GM23338 (cell line): ENCODE measurements at regions not wholly inside any gene's neighbourhood (a gene's known extent, or its start where the extent isn't known, plus 50 kb on each side); places are given as distances from the start of the nearest gene placed in this dataset.

Experiments used
- ATAC-seq: fragments of 200-7000 bp; cut with Tn5 transposase; 3 replicates; pipeline ENCODE4 v1.9.1; 2020
- DNase-seq: peaks from one replicate; pipeline ENCODE4 v3.0.0-alpha.2; 2015; ENCODE audit warnings: low spot score
- H2AFZ ChIP-seq: fragments of 200-600 bp; sonication (generic); 2 replicates; pipeline ENCODE4 v1.8.0; 2016; ENCODE audit warnings: antibody characterized with exemption, mild to moderate bottlenecking, moderate library complexity
- H3F3A ChIP-seq: fragments of 200-600 bp; sonication (generic); replicated peaks from 2 replicates; pipeline ENCODE4 v1.8.0; 2017; ENCODE audit warnings: antibody characterized with exemption, mixed run types, low read depth
- H3K27ac ChIP-seq: fragments of 200-600 bp; sonication (generic); 2 replicates; pipeline ENCODE4 v1.6.1; 2016; ENCODE audit warnings: low read depth
- H3K27me3 ChIP-seq: fragments of 200-600 bp; sonication (generic); 2 replicates; pipeline ENCODE4 v1.8.0; 2016; ENCODE audit warnings: mild to moderate bottlenecking, mixed run types, moderate library complexity; ENCODE audit not compliant: insufficient read depth
- H3K36me3 ChIP-seq: fragments of 200-600 bp; sonication (generic); 2 replicates; pipeline ENCODE4 v1.8.0; 2016; ENCODE audit warnings: mild to moderate bottlenecking; ENCODE audit not compliant: insufficient read depth
- H3K4me1 ChIP-seq: fragments of 200-600 bp; sonication (generic); 2 replicates; pipeline ENCODE4 v1.8.0; 2016; ENCODE audit warnings: mild to moderate bottlenecking, moderate library complexity; ENCODE audit not compliant: insufficient read depth
- H3K4me2 ChIP-seq: fragments of 200-600 bp; sonication (generic); 2 replicates; pipeline ENCODE4 v1.7.1; 2017; ENCODE audit warnings: mixed run types
- H3K4me3 ChIP-seq: fragments of 200-600 bp; sonication (generic); 2 replicates; pipeline ENCODE4 v1.6.1; 2016; ENCODE audit warnings: mixed run types
- H3K79me2 ChIP-seq: fragments of 200-600 bp; sonication (generic); replicated peaks from 2 replicates; pipeline ENCODE4 v1.8.0; 2017; ENCODE audit warnings: mild to moderate bottlenecking; ENCODE audit not compliant: insufficient read depth
- H3K9me2 ChIP-seq: fragments of 200-600 bp; sonication (generic); 2 replicates; pipeline ENCODE4 v1.8.0; 2017; ENCODE audit not compliant: insufficient read depth
- H4K20me1 ChIP-seq: fragments of 200-600 bp; sonication (generic); replicated peaks from 2 replicates; pipeline ENCODE4 v1.8.0; 2017; ENCODE audit warnings: mild to moderate bottlenecking; ENCODE audit not compliant: insufficient read depth
- H3K27ac Mint-ChIP-seq: 2 replicates; pipeline ENCODE4 v1.8.0; 2020; ENCODE audit warnings: inconsistent platforms, mild to moderate bottlenecking, moderate library complexity, mixed read lengths
- H3K27me3 Mint-ChIP-seq: 3 replicates; pipeline ENCODE4 v1.8.0; 2022; ENCODE audit warnings: low read depth, mild to moderate bottlenecking, moderate library complexity, mixed read lengths, inconsistent platforms; ENCODE audit not compliant: insufficient read depth, poor library complexity
- H3K36me3 Mint-ChIP-seq: 3 replicates; pipeline ENCODE4 v1.8.0; 2021; ENCODE audit warnings: low read depth, mild to moderate bottlenecking, inconsistent platforms, moderate library complexity, mixed read lengths
- H3K4me1 Mint-ChIP-seq: 3 replicates; pipeline ENCODE4 v1.8.0; 2020; ENCODE audit warnings: mild to moderate bottlenecking, inconsistent platforms, mixed read lengths
- H3K4me3 Mint-ChIP-seq: 3 replicates; pipeline ENCODE4 v1.8.0; 2021; ENCODE audit warnings: moderate library complexity, mild to moderate bottlenecking, inconsistent platforms, mixed read lengths
- H3K9me3 Mint-ChIP-seq: 3 replicates; pipeline ENCODE4 v1.8.0; 2020; ENCODE audit warnings: moderate library complexity, mild to moderate bottlenecking, inconsistent platforms, mixed read lengths
- CREB1 ChIP-seq: fragments of 250-450 bp; sonication (Bioruptor Pico); IDR thresholded peaks from 2 replicates; pipeline ENCODE4 v1.5.0; 2020; ENCODE audit warnings: low read depth, mild to moderate bottlenecking, moderate library complexity
- CTCF ChIP-seq, 2 experiments: fragments of 200-600 bp in 1 of 2; sonication (generic) in 1 of 2; conservative IDR thresholded peaks; 2 replicates each; pipeline versions ENCODE4 v1.5.1 to v1.6.1; 2016 to 2017; ENCODE audit warnings: antibody characterized with exemption in 2 of 2, low read depth in 2 of 2, mild to moderate bottlenecking in 2 of 2, moderate library complexity in 1 of 2
- ETS1 ChIP-seq: IDR thresholded peaks from 2 replicates; pipeline ENCODE4 v1.6.1; 2016; ENCODE audit warnings: antibody characterized with exemption
- EZH2 ChIP-seq: fragments of 200-600 bp; sonication (generic); IDR thresholded peaks from one replicate; pipeline ENCODE4 v1.8.0; 2017; ENCODE audit warnings: antibody characterized with exemption, mild to moderate bottlenecking, low read depth; ENCODE audit not compliant: unreplicated experiment
- EZH2phosphoT487 ChIP-seq: fragments of 200-600 bp; sonication (generic); IDR thresholded peaks from one replicate; pipeline ENCODE4 v1.8.1; 2018; ENCODE audit warnings: antibody characterized with exemption; ENCODE audit not compliant: unreplicated experiment
- JUNB ChIP-seq: IDR thresholded peaks from one replicate; pipeline ENCODE4 v1.6.1; 2016; ENCODE audit warnings: antibody characterized with exemption; ENCODE audit not compliant: unreplicated experiment
- NANOG ChIP-seq: IDR thresholded peaks from 2 replicates; pipeline ENCODE4 v1.6.1; 2016; ENCODE audit warnings: antibody characterized with exemption, borderline replicate concordance
- POLR2AphosphoS5 ChIP-seq: IDR thresholded peaks from 2 replicates; pipeline ENCODE4 v1.6.1; 2016; ENCODE audit warnings: antibody characterized with exemption, low read depth
- STAT1 ChIP-seq: IDR thresholded peaks from one replicate; pipeline ENCODE4 v1.6.1; 2016; ENCODE audit warnings: antibody characterized with exemption; ENCODE audit not compliant: unreplicated experiment
- ZNF114 ChIP-seq: fragments of 250-450 bp; sonication (Bioruptor Pico); IDR thresholded peaks from 2 replicates; pipeline ENCODE4 v1.5.0; 2020; ENCODE audit warnings: mild to moderate bottlenecking, moderate library complexity
- ZNF331 ChIP-seq: fragments of 250-450 bp; sonication (Bioruptor Pico); IDR thresholded peaks from 2 replicates; pipeline ENCODE4 v1.5.0; 2020; ENCODE audit warnings: low read depth, mild to moderate bottlenecking, moderate library complexity
- TF ChIP-seq, protein P1 (sequence below): fragments of 250-450 bp; sonication (Bioruptor Pico); IDR thresholded peaks from 2 replicates; pipeline ENCODE4 v1.5.0; 2020; ENCODE audit warnings: mild to moderate bottlenecking, moderate library complexity
- TF ChIP-seq, protein P2 (sequence below): IDR thresholded peaks from one replicate; pipeline ENCODE4 v1.6.1; 2018; ENCODE audit warnings: antibody characterized with exemption; ENCODE audit not compliant: unreplicated experiment

- no peaks in the 10 kb centered on the region for H4K20me1 ChIP-seq
- H3K27ac Mint-ChIP-seq: no peak overlapping the region
- no peak overlapping the region for H3K27ac ChIP-seq
- no peaks in the 10 kb centered on the region; the same call in 1 of the 2 replicates for H3K36me3 ChIP-seq
- H2AFZ ChIP-seq: no peak overlapping the region
- no peaks in the 10 kb centered on the region for H3K36me3 Mint-ChIP-seq
- no peaks in the 10 kb centered on the region for H3K4me1 ChIP-seq
- no peak overlapping the region for H3K4me3 Mint-ChIP-seq
- H3K27me3 Mint-ChIP-seq: no peaks in the 10 kb centered on the region
- no peaks in the 10 kb centered on the region for H3K79me2 ChIP-seq
- peaks cover 17% of the 10 kb centered on the region for H3K4me1 Mint-ChIP-seq
- H3K4me2 ChIP-seq: no peak overlapping the region
- H3K4me3 ChIP-seq: no peak overlapping the region
- TF ChIP-seq ZNF114 (CRISPR knock-in tag) (no peak), POLR2AphosphoS5 (no peak), ZNF331 (no peak), CREB1 (CRISPR knock-in tag) (no peak), ETS1 (no peak), JUNB (no peak), NANOG (no peak), EZH2 (no peak), CTCF (conservative IDR thresholded peaks at IDR 0.05; ENCODE audit: low read depth in 2 of 2) (no peak), STAT1 (no peak), EZH2phosphoT487 (no peak)
- TF ChIP-seq, protein P1, sequence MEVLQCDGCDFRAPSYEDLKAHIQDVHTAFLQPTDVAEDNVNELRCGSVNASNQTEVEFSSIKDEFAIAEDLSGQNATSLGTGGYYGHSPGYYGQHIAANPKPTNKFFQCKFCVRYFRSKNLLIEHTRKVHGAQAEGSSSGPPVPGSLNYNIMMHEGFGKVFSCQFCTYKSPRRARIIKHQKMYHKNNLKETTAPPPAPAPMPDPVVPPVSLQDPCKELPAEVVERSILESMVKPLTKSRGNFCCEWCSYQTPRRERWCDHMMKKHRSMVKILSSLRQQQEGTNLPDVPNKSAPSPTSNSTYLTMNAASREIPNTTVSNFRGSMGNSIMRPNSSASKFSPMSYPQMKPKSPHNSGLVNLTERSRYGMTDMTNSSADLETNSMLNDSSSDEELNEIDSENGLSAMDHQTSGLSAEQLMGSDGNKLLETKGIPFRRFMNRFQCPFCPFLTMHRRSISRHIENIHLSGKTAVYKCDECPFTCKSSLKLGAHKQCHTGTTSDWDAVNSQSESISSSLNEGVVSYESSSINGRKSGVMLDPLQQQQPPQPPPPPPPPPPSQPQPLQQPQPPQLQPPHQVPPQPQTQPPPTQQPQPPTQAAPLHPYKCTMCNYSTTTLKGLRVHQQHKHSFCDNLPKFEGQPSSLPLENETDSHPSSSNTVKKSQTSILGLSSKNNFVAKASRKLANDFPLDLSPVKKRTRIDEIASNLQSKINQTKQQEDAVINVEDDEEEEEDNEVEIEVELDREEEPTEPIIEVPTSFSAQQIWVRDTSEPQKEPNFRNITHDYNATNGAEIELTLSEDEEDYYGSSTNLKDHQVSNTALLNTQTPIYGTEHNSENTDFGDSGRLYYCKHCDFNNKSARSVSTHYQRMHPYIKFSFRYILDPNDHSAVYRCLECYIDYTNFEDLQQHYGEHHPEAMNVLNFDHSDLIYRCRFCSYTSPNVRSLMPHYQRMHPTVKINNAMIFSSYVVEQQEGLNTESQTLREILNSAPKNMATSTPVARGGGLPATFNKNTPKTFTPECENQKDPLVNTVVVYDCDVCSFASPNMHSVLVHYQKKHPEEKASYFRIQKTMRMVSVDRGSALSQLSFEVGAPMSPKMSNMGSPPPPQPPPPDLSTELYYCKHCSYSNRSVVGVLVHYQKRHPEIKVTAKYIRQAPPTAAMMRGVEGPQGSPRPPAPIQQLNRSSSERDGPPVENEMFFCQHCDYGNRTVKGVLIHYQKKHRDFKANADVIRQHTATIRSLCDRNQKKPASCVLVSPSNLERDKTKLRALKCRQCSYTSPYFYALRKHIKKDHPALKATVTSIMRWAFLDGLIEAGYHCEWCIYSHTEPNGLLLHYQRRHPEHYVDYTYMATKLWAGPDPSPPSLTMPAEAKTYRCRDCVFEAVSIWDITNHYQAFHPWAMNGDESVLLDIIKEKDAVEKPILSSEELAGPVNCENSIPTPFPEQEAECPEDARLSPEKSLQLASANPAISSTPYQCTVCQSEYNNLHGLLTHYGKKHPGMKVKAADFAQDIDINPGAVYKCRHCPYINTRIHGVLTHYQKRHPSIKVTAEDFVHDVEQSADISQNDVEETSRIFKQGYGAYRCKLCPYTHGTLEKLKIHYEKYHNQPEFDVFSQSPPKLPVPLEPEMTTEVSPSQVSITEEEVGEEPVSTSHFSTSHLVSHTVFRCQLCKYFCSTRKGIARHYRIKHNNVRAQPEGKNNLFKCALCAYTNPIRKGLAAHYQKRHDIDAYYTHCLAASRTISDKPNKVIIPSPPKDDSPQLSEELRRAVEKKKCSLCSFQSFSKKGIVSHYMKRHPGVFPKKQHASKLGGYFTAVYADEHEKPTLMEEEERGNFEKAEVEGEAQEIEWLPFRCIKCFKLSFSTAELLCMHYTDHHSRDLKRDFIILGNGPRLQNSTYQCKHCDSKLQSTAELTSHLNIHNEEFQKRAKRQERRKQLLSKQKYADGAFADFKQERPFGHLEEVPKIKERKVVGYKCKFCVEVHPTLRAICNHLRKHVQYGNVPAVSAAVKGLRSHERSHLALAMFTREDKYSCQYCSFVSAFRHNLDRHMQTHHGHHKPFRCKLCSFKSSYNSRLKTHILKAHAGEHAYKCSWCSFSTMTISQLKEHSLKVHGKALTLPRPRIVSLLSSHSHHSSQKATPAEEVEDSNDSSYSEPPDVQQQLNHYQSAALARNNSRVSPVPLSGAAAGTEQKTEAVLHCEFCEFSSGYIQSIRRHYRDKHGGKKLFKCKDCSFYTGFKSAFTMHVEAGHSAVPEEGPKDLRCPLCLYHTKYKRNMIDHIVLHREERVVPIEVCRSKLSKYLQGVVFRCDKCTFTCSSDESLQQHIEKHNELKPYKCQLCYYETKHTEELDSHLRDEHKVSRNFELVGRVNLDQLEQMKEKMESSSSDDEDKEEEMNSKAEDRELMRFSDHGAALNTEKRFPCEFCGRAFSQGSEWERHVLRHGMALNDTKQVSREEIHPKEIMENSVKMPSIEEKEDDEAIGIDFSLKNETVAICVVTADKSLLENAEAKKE (CRISPR knock-in tag): no peak
- TF ChIP-seq, protein P2, sequence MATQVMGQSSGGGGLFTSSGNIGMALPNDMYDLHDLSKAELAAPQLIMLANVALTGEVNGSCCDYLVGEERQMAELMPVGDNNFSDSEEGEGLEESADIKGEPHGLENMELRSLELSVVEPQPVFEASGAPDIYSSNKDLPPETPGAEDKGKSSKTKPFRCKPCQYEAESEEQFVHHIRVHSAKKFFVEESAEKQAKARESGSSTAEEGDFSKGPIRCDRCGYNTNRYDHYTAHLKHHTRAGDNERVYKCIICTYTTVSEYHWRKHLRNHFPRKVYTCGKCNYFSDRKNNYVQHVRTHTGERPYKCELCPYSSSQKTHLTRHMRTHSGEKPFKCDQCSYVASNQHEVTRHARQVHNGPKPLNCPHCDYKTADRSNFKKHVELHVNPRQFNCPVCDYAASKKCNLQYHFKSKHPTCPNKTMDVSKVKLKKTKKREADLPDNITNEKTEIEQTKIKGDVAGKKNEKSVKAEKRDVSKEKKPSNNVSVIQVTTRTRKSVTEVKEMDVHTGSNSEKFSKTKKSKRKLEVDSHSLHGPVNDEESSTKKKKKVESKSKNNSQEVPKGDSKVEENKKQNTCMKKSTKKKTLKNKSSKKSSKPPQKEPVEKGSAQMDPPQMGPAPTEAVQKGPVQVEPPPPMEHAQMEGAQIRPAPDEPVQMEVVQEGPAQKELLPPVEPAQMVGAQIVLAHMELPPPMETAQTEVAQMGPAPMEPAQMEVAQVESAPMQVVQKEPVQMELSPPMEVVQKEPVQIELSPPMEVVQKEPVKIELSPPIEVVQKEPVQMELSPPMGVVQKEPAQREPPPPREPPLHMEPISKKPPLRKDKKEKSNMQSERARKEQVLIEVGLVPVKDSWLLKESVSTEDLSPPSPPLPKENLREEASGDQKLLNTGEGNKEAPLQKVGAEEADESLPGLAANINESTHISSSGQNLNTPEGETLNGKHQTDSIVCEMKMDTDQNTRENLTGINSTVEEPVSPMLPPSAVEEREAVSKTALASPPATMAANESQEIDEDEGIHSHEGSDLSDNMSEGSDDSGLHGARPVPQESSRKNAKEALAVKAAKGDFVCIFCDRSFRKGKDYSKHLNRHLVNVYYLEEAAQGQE: no peak
- no peak for DNase-seq
- no peak for ATAC-seq
- peaks cover 5% of the 10 kb centered on the region; the same call in 1 of the 2 replicates for H3K9me2 ChIP-seq
- H3K27me3 ChIP-seq: no peaks in the 10 kb centered on the region
- H3F3A ChIP-seq: no peaks in the 10 kb centered on the region
- no peaks in the 10 kb centered on the region; the same call in 2 of the 3 replicates for H3K9me3 Mint-ChIP-seq
These were observed 162.7 kb downstream of the HIPK3 start for GRCh38 chr11:33419924-33420323.
